ENCODE measurements at regions not wholly inside any gene's neighbourhood (a gene's known extent, or its start where the extent isn't known, plus 50 kb on each side); places are given as distances from the start of the nearest gene placed in this dataset.
"Not testable (repeated sequence)": the region's sequence is repeated elsewhere in the genome, so short reads cannot be mapped to it uniquely, and the experiment has no call there.

- no peak for TF ChIP-seq CTCF (IDR thresholded peaks at IDR 0.05)
- H3K4me1 Mint-ChIP-seq (ENCODE audit: low read depth) = no peaks in the 10 kb centered on the region
- no peaks in the 10 kb centered on the region for H3K27me3 Mint-ChIP-seq (ENCODE audit: insufficient read depth)
- DNase-seq = no peak
- peaks cover 52% of the 10 kb centered on the region for H3K9me3 Mint-ChIP-seq
- no peak overlapping the region for H3K4me3 Mint-ChIP-seq
- H3K27ac Mint-ChIP-seq = no peak overlapping the region
- H3K36me3 Mint-ChIP-seq (ENCODE audit: low read depth) = no peaks in the 10 kb centered on the region
These were observed 1211.4 kb downstream of the VRK1 start for GRCh38 chr14:98008381-98009113.

DNA sequence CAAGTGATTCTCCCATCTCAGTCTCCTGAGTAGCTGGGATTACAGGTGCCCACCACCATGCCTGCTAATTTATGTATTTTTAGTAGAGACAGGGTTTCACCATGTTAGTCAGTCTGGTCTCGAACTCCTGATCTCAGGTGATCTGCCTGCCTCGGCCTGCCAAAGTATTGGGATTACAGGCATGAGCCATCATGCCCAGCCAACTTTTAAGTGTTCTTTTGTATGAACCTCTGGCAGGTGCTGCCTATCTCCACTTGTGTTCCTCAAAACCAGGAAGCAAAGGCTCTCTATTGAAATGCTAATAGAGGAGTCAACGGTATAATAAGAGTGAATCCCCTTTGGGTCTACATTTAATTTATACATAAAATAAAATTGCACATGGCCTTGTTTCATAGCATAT lies 1212.0 kb downstream of the VRK1 start:
- not testable (repeated sequence) for H3K4me1 Mint-ChIP-seq (ENCODE audit: low read depth); DNase-seq; H3K4me3 Mint-ChIP-seq; H3K27ac Mint-ChIP-seq; H3K36me3 Mint-ChIP-seq (ENCODE audit: low read depth); H3K27me3 Mint-ChIP-seq (ENCODE audit: insufficient read depth)
- peaks cover 55% of the 10 kb centered on the region for H3K9me3 Mint-ChIP-seq

DNA sequence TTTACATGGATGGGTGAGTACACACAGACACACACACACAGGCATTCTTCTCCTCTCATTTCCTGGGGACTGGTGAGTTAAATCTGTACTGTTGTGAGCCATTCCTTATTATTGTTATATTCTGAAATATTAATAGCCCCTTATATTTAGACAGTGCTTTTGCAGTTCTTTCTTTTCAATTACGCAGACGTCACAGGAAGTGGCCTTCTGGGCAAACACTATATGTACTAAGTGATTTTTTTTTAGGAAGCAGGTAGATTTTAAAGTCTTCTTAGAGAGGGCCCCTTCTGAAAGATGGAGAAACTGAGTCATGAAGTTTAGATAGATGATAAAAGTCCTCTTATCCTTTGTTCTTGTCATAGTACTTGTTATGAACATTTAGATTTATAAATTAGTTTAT lies 1213.6 kb downstream of the VRK1 start:
- no peak for DNase-seq
- Mint-ChIP-seq H3K27me3 (ENCODE audit: insufficient read depth) (no peaks in the 10 kb centered on the region; the same call in 1 of the 2 replicates), H3K36me3 (ENCODE audit: low read depth) (no peaks in the 10 kb centered on the region; the same call in 1 of the 2 replicates), H3K4me3 (no peak overlapping the region), H3K9me3 (peaks cover 63% of the 10 kb centered on the region), H3K4me1 (ENCODE audit: low read depth) (no peaks in the 10 kb centered on the region), H3K27ac (no peak overlapping the region)
- TF ChIP-seq CTCF (IDR thresholded peaks at IDR 0.05) = no peak

DNA sequence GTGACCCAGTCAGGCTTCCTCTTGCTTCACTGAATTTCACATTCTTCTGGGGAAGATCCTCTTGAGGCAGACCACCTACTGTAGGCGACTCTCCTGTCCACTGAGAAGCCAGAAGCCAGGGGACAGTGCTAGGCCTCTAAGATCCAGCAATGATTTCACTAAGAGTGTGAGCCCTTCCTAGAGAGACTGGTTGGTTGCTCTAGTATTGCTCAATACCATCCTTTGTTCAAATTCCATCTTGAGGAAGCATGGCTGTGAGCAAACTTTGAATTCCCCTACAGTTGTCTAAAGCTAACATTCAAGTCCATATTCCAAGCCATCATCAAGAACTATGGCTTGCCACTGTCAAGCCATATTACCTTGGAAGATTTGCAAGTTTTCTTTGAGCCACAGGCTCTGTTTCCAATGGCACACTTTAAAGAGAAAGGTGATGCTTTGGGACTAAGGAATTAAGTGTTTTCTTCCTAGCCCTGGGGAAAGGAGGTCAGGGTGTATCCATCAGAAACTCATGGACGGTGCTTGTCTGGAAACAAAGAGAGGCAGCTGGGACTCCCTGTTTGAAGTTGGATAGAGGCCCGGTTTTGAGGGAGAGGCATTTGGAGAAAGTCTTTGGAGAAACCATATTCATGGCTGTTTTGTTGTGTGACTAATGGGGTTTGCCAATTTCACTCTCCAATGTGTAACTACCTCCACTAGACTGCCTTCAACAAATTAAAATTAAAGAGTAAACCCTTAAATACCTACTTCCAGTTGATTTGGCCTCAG lies 1217.9 kb downstream of the VRK1 start:
- H3K27ac Mint-ChIP-seq = no peak overlapping the region

GRCh38 chr14:98015921-98016320 lies 1218.7 kb downstream of the VRK1 start:
- Mint-ChIP-seq H3K27ac (no peak overlapping the region), H3K27me3 (ENCODE audit: insufficient read depth) (no peaks in the 10 kb centered on the region; the same call in 1 of the 2 replicates), H3K4me3 (no peak overlapping the region), H3K4me1 (ENCODE audit: low read depth) (no peaks in the 10 kb centered on the region), H3K9me3 (peaks cover 80% of the 10 kb centered on the region), H3K36me3 (ENCODE audit: low read depth) (no peaks in the 10 kb centered on the region; the same call in 1 of the 2 replicates)
- DNase-seq = no peak
- no peak for TF ChIP-seq CTCF (IDR thresholded peaks at IDR 0.05)

More for the DNA sequence above, 1217.9 kb downstream of the VRK1 start:
- Mint-ChIP-seq H3K36me3 (ENCODE audit: low read depth) (no peaks in the 10 kb centered on the region; the same call in 1 of the 2 replicates), H3K4me1 (ENCODE audit: low read depth) (no peaks in the 10 kb centered on the region), H3K9me3 (peaks cover 79% of the 10 kb centered on the region), H3K4me3 (no peak overlapping the region), H3K27me3 (ENCODE audit: insufficient read depth) (no peaks in the 10 kb centered on the region; the same call in 1 of the 2 replicates)
- no peak for DNase-seq
- no peak for TF ChIP-seq CTCF (IDR thresholded peaks at IDR 0.05)

DNA sequence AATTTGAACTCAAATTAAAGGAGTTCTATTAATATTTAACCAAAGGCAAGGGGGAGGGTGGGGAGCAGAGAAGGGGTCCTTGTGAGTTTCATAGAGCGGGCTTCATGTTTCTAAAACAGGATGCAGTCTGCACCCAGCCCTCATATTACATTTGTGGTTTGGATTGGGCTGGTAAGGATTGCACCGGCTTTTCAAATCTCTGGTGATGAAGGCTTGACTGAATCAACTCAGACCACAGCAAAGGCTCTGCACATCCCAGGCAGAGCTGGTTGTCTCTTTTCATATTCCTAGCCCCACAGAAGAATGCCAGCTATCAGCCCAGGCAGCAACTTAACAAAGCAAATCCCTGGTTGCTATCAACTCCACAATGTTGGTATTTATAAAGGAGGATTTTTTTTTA lies 1221.4 kb downstream of the VRK1 start:
- Mint-ChIP-seq H3K36me3 (ENCODE audit: low read depth) (no peaks in the 10 kb centered on the region; the same call in 1 of the 2 replicates), H3K27ac (no peak overlapping the region), H3K4me1 (ENCODE audit: low read depth) (no peaks in the 10 kb centered on the region), H3K9me3 (peaks cover 75% of the 10 kb centered on the region), H3K4me3 (no peak overlapping the region), H3K27me3 (ENCODE audit: insufficient read depth) (no peaks in the 10 kb centered on the region; the same call in 1 of the 2 replicates)
- no peak for TF ChIP-seq CTCF (IDR thresholded peaks at IDR 0.05)
- no peak for DNase-seq
